GM12878 (cell line): ENCODE measurements at regions not wholly inside any gene's neighbourhood (a gene's known extent, or its start where the extent isn't known, plus 50 kb on each side); places are given as distances from the start of the nearest gene placed in this dataset.

ENCODE experiments used
- ATAC-seq: fragments of 200-7000 bp; cut with Tn5 transposase; 3 replicates; pipeline ENCODE4 v1.9.1; 2020; ENCODE audit warnings: mild to moderate bottlenecking, moderate library complexity
- BruUV-seq: library from RNA; stranded (reverse); fragments of 400-500 nt; replicated peaks from 2 replicates; lab custom pipeline; 2021; lab: Mats Ljungman, UMichigan
- CTCF ChIA-PET: fragments of 300-600 bp; sonication (Branson Sonifier 250); formaldehyde crosslinking; extraction: SDS; loops from one replicate; lab custom pipeline; 2021; ENCODE audit warnings: inconsistent platforms; lab: Yijun Ruan, JAX
- POLR2A ChIA-PET: fragments of 350-600 bp; formaldehyde crosslinking; extraction: SDS; loops from one replicate; lab custom pipeline; 2021; ENCODE audit warnings: inconsistent platforms; lab: Charles Lee
- RAD21 ChIA-PET: fragments of 300-600 bp; sonication (Branson Sonifier 250); formaldehyde crosslinking; loops from one replicate; lab custom pipeline; 2023; ENCODE audit warnings: antibody characterized with exemption; ENCODE audit not compliant: unreplicated experiment; lab: Charles Lee
- SMC1A ChIA-PET: fragments of 300-600 bp; sonication (Branson Sonifier 250); formaldehyde crosslinking; loops from one replicate; lab custom pipeline; 2023; ENCODE audit not compliant: unreplicated experiment, uncharacterized antibody; lab: Charles Lee
- DNase-seq: peaks from one replicate; pipeline ENCODE4 v3.0.0-alpha.2; 2011; ENCODE audit warnings: low read depth, low spot score
- FAIRE-seq: peaks from 3 replicates; lab custom pipeline; 2011; peaks lifted over from hg19 to GRCh38; lab: Jason Lieb, UNC
- H2AFZ ChIP-seq: 2 replicates; pipeline ENCODE4 v1.6.0; 2011; ENCODE audit warnings: low read depth, low read length, control low read depth; ENCODE audit not compliant: control insufficient read depth
- H3K27ac ChIP-seq: 2 replicates; pipeline ENCODE4 v1.5.1; 2011; ENCODE audit warnings: control low read depth; ENCODE audit not compliant: control insufficient read depth, insufficient read depth
- H3K27me3 ChIP-seq, 2 experiments: replicated peaks in 1 of 2; 2 replicates each; pipeline versions ENCODE4 v1.6.0 to v1.6.1; 2011; ENCODE audit warnings: low read length in 1 of 2; ENCODE audit not compliant: control insufficient read depth in 2 of 2, insufficient read depth in 2 of 2
- H3K36me3 ChIP-seq, 2 experiments: 2 replicates each; pipeline ENCODE4 v1.5.1; 2011; ENCODE audit warnings: low read length in 1 of 2; ENCODE audit not compliant: control insufficient read depth in 2 of 2, insufficient read depth in 2 of 2
- H3K4me1 ChIP-seq: 2 replicates; pipeline ENCODE4 v1.6.1; 2011; ENCODE audit warnings: mild to moderate bottlenecking, low read length, moderate library complexity, mixed read lengths; ENCODE audit not compliant: control insufficient read depth, insufficient read depth
- H3K4me2 ChIP-seq: 2 replicates; pipeline ENCODE4 v1.6.0; 2011; ENCODE audit warnings: control low read depth; ENCODE audit not compliant: control insufficient read depth, insufficient read depth
- H3K4me3 ChIP-seq: fragments of 200-600 bp; sonication (generic); 2 replicates; pipeline ENCODE4 v1.5.1; 2016
- H3K79me2 ChIP-seq: 2 replicates; pipeline ENCODE4 v1.6.0; 2011; ENCODE audit warnings: low read length; ENCODE audit not compliant: control insufficient read depth, insufficient read depth
- H3K9ac ChIP-seq: 2 replicates; pipeline ENCODE4 v1.8.0; 2011; ENCODE audit warnings: low read length, control low read depth, mixed read lengths; ENCODE audit not compliant: control insufficient read depth, insufficient read depth
- H3K9me3 ChIP-seq: replicated peaks from 3 replicates; pipeline ENCODE4 v1.5.1; 2011; ENCODE audit warnings: mild to moderate bottlenecking, low read length; ENCODE audit not compliant: control insufficient read depth, insufficient read depth
- H4K20me1 ChIP-seq: 2 replicates; pipeline ENCODE4 v1.6.0; 2011; ENCODE audit not compliant: control insufficient read depth, insufficient read depth
- CBX3 ChIP-seq: fragments of 200-600 bp; sonication (generic); IDR thresholded peaks from 2 replicates; pipeline ENCODE4 v1.6.1; 2016; ENCODE audit warnings: low read depth, borderline replicate concordance
- CEBPB ChIP-seq, 2 experiments: fragments of 150-350 bp in 1 of 2; IDR thresholded peaks; 2 replicates each; pipeline ENCODE4 v1.6.1; 2012 to 2014; ENCODE audit warnings: low read depth in 2 of 2, low read length in 2 of 2, borderline replicate concordance in 1 of 2, inconsistent platforms in 1 of 2
- CHD1 ChIP-seq: IDR thresholded peaks from 2 replicates; pipeline ENCODE4 v1.6.1; 2012; ENCODE audit warnings: low read depth, low read length, improper control_type of control experiment
- EP300 ChIP-seq, 2 experiments: fragments of 150-350 bp in 1 of 2; IDR thresholded peaks; 2 replicates each; pipeline ENCODE4 v1.6.1; 2011 to 2012; ENCODE audit warnings: low read depth in 2 of 2, low read length in 2 of 2, borderline replicate concordance in 1 of 2, improper control_type of control experiment in 1 of 2, inconsistent platforms in 1 of 2; ENCODE audit not compliant: control insufficient read depth in 1 of 2
- MYB ChIP-seq: fragments of 150-350 bp; IDR thresholded peaks from 2 replicates; pipeline ENCODE4 v1.6.1; 2014; ENCODE audit warnings: mild to moderate bottlenecking, low read depth, low read length, borderline replicate concordance
- MYC ChIP-seq: IDR thresholded peaks from 2 replicates; pipeline ENCODE4 v1.6.1; 2011; ENCODE audit warnings: mild to moderate bottlenecking, low read length, moderate library complexity, inconsistent platforms; ENCODE audit not compliant: insufficient read depth, insufficient replicate concordance, insufficient read length, severe bottlenecking
- NBN ChIP-seq: fragments of 450-650 bp; IDR thresholded peaks from 2 replicates; pipeline ENCODE4 v1.6.1; 2016
- NFIC ChIP-seq: IDR thresholded peaks from 2 replicates; pipeline ENCODE4 v1.6.1; 2012; ENCODE audit warnings: low read depth, mild to moderate bottlenecking, inconsistent platforms, low read length, moderate library complexity
- PAX5 ChIP-seq: IDR thresholded peaks from 2 replicates; pipeline ENCODE4 v1.6.1; 2011; ENCODE audit warnings: low read depth, low read length, borderline replicate concordance
- PAX8 ChIP-seq: fragments of 450-650 bp; IDR thresholded peaks from 2 replicates; pipeline ENCODE4 v1.6.1; 2017; ENCODE audit warnings: mild to moderate bottlenecking, moderate library complexity
- PML ChIP-seq: IDR thresholded peaks from 2 replicates; pipeline ENCODE4 v1.6.1; 2012; ENCODE audit warnings: low read length, inconsistent platforms
- POLR2A ChIP-seq: IDR thresholded peaks from 2 replicates; pipeline ENCODE4 v1.6.1; 2011; ENCODE audit warnings: low read depth, mild to moderate bottlenecking, low read length
- RAD51 ChIP-seq: fragments of 450-650 bp; IDR thresholded peaks from 2 replicates; pipeline ENCODE4 v1.6.1; 2016; ENCODE audit warnings: moderate library complexity, mild to moderate bottlenecking, inconsistent platforms
- YY1 ChIP-seq: IDR thresholded peaks from 2 replicates; pipeline ENCODE4 v1.6.1; 2011; ENCODE audit warnings: low read depth, mild to moderate bottlenecking, low read length
- WGBS: methylation state at CpG from one replicate; pipeline ENCODE4 v1.1.6; 2016; ENCODE audit warnings: low lambda C conversion rate; ENCODE audit not compliant: insufficient replicate concordance, insufficient coverage; ENCODE audit errors: missing lambda C conversion rate; 5-methylcytosine and 5-hydroxymethylcytosine counted together
- in situ Hi-C: fragments of 300-500 bp; cut with MboI; formaldehyde crosslinking; loops from 9 replicates; pipeline ENCODE4 v1.14.3; 2018; ENCODE audit warnings: mixed read lengths
- intact Hi-C: fragments of 100-400 bp; cut with micrococcal nuclease; formaldehyde crosslinking; loops from one replicate; pipeline ENCODE4 v1.14.2; 2022; ENCODE audit not compliant: unreplicated experiment
- TF ChIP-seq, protein P1 (sequence below): fragments of 450-650 bp; IDR thresholded peaks from 2 replicates; pipeline ENCODE4 v1.6.1; 2017; ENCODE audit warnings: mild to moderate bottlenecking, moderate library complexity

GRCh38 chr5:40409601-40410000 lies 270.1 kb upstream of the PTGER4 start:
- ATAC-seq (no peak), DNase-seq (no peak), FAIRE-seq (no peak)
- RAD21 ChIA-PET: no interaction called here
- H3K36me3 ChIP-seq: no peaks in the 10 kb centered on the region
- no peaks in the 10 kb centered on the region for H3K27me3 ChIP-seq
- H3K79me2 ChIP-seq: no peaks in the 10 kb centered on the region
- H3K4me1 ChIP-seq: peaks cover 10% of the 10 kb centered on the region
- intact Hi-C loops: no loop called here
- POLR2A ChIA-PET: no interaction called here
- no TSS peak for BruUV-seq
- in situ Hi-C loops: no loop called here
- no peak overlapping the region for H3K4me2 ChIP-seq
- 86% methylated on average over 4 of the region's 4 CpGs for WGBS
- SMC1A ChIA-PET: interaction anchor here (0.9 to 1.2 kb wide), 5 partner anchors 21 to 1004 kb away, joined by 3 to 5 read pairs (median 4); no protein-coding TSS in a partner anchor
- peak overlapping the region; percentile 33; the same call in 1 of the 2 replicates for H2AFZ ChIP-seq
- H3K9me3 ChIP-seq: no peaks in the 10 kb centered on the region; the same call in 1 of the 3 replicates
- no peak overlapping the region for H3K27ac ChIP-seq
- no peaks in the 10 kb centered on the region for H4K20me1 ChIP-seq
- no peak overlapping the region for H3K9ac ChIP-seq
- H3K4me3 ChIP-seq: no peak overlapping the region
- CTCF ChIA-PET: interaction anchor here (0.6 kb wide), 2 partner anchors 64 to 729 kb away, joined by 3 read pairs; no protein-coding TSS in a partner anchor
- TF ChIP-seq PAX5: no peak

DNA sequence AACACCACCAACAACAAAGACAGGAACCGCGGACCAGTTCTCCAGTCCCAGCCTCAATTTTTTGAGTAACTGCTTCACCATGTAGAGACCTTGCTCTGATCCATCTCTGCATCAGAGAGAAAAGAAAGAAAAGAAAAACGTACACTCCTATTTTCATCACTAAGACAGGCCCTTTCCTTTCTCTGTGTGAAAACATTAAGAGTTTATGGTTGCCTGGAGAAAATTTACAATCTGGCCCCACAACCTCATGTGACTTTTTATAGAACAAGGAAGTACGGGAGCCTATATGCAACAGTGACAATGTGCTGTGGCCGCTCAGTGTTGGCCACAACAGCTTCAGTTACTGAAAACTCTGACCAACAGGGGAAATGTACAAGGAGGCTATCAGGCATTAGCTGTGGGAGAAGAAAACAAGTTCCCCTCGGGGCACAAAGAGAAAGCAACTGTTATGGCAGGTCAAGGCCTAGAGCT lies 272.9 kb upstream of the PTGER4 start:
- H3K4me2 ChIP-seq: no peak overlapping the region; the same call in 1 of the 2 replicates
- RAD21 ChIA-PET: no interaction called here
- peak; percentile 60 for ATAC-seq
- peak; percentile 72 for TF ChIP-seq YY1
- no peak for TF ChIP-seq CBX3
- no peak for TF ChIP-seq PAX8
- no peak for TF ChIP-seq MYC
- TF ChIP-seq MYB: no peak
- no peak for TF ChIP-seq PML
- TF ChIP-seq NBN: no peak
- TF ChIP-seq NFIC: no peak
- TF ChIP-seq RAD51: 0 out of 2 replicates have a peak, but pooled peaks have one; percentile 13
- TF ChIP-seq, protein P1, sequence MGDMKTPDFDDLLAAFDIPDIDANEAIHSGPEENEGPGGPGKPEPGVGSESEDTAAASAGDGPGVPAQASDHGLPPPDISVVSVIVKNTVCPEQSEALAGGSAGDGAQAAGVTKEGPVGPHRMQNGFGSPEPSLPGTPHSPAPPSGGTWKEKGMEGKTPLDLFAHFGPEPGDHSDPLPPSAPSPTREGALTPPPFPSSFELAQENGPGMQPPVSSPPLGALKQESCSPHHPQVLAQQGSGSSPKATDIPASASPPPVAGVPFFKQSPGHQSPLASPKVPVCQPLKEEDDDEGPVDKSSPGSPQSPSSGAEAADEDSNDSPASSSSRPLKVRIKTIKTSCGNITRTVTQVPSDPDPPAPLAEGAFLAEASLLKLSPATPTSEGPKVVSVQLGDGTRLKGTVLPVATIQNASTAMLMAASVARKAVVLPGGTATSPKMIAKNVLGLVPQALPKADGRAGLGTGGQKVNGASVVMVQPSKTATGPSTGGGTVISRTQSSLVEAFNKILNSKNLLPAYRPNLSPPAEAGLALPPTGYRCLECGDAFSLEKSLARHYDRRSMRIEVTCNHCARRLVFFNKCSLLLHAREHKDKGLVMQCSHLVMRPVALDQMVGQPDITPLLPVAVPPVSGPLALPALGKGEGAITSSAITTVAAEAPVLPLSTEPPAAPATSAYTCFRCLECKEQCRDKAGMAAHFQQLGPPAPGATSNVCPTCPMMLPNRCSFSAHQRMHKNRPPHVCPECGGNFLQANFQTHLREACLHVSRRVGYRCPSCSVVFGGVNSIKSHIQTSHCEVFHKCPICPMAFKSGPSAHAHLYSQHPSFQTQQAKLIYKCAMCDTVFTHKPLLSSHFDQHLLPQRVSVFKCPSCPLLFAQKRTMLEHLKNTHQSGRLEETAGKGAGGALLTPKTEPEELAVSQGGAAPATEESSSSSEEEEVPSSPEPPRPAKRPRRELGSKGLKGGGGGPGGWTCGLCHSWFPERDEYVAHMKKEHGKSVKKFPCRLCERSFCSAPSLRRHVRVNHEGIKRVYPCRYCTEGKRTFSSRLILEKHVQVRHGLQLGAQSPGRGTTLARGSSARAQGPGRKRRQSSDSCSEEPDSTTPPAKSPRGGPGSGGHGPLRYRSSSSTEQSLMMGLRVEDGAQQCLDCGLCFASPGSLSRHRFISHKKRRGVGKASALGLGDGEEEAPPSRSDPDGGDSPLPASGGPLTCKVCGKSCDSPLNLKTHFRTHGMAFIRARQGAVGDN: 0 out of 2 replicates have a peak, but pooled peaks have one; percentile 30
- no peak for TF ChIP-seq POLR2A
- no peak for TF ChIP-seq EP300 (IDR thresholded peaks at IDR 0.05; ENCODE audit: borderline replicate concordance in 1 of 2, control insufficient read depth in 1 of 2, low read depth in 2 of 2, low read length in 2 of 2)
- no peak for TF ChIP-seq CEBPB (IDR thresholded peaks at IDR 0.05; ENCODE audit: borderline replicate concordance in 1 of 2, low read depth in 2 of 2, low read length in 2 of 2)
- TF ChIP-seq CHD1: no peak

More for the DNA sequence above, 272.9 kb upstream of the PTGER4 start:
- in situ Hi-C loops (no loop called here), intact Hi-C loops (no loop called here)
- no peaks in the 10 kb centered on the region; the same call in 1 of the 3 replicates for H3K9me3 ChIP-seq
- WGBS: under 1% methylated on average over 6 of the region's 6 CpGs
- no TSS peak for BruUV-seq
- H3K27ac ChIP-seq: peak overlapping the region; percentile 56; the same call in 1 of the 2 replicates
- no peaks in the 10 kb centered on the region for H4K20me1 ChIP-seq
- DNase-seq (no peak), FAIRE-seq (peak; percentile 70)
- H3K4me1 ChIP-seq: peaks cover 13% of the 10 kb centered on the region
- ChIA-PET POLR2A (no interaction called here), SMC1A (interaction anchor here (0.5 to 1.7 kb wide), 6 partner anchors 31 to 173 kb away, joined by 3 to 6 read pairs (median 3); no protein-coding TSS in a partner anchor), CTCF (no interaction called here)
- no peak overlapping the region for H3K9ac ChIP-seq
- H3K79me2 ChIP-seq: no peaks in the 10 kb centered on the region
- H3K36me3 ChIP-seq: no peaks in the 10 kb centered on the region
- no peaks in the 10 kb centered on the region for H3K27me3 ChIP-seq
- H2AFZ ChIP-seq: peak overlapping the region; percentile 91
- H3K4me3 ChIP-seq: no peak overlapping the region
